ENCODE measurements at regions not wholly inside any gene's neighbourhood (a gene's known extent, or its start where the extent isn't known, plus 50 kb on each side); places are given as distances from the start of the nearest gene placed in this dataset.
A peak's percentile ranks its signal among the peaks of the same experiment; 100 is the strongest.

GRCh38 chr4:123661080-123661737 is 264.6 kb downstream of the SPRY1 start:
- TF ChIP-seq CTCF (optimal IDR thresholded peaks at IDR 0.05 in 1 of 3, IDR thresholded peaks at IDR 0.05 in 1 of 3, conservative IDR thresholded peaks at IDR 0.05 in 1 of 3; ENCODE audit: extremely low read depth in 1 of 3, insufficient read depth in 2 of 3, low read length in 3 of 3) = peak in 2 of 3 experiments; percentile 26 to 43
- TF ChIP-seq EZH2 (IDR thresholded peaks at IDR 0.05; ENCODE audit: low read length) = no peak
